ENCODE measurements at regions not wholly inside any gene's neighbourhood (a gene's known extent, or its start where the extent isn't known, plus 50 kb on each side); places are given as distances from the start of the nearest gene placed in this dataset.

- DNase-seq: no peak
- Histone ChIP-seq H3K79me2 (ENCODE audit: insufficient read depth) (no peaks in the 10 kb centered on the region), H3K4me3 (ENCODE audit: low read depth in 2 of 2, low read length in 1 of 2) (no peak overlapping the region), H3K36me3 (replicated peaks in 1 of 2; ENCODE audit: control insufficient read depth in 1 of 2, insufficient read depth in 2 of 2, low read length in 1 of 2) (no peaks in the 10 kb centered on the region), H3K9ac (no peak overlapping the region), H3K9me3 (no peaks in the 10 kb centered on the region), H3K9me2 (no peaks in the 10 kb centered on the region), H2AFZ (ENCODE audit: low read depth) (no peak overlapping the region), H3K4me1 (ENCODE audit: control insufficient read depth in 1 of 2, insufficient read depth in 2 of 2, low read depth in 1 of 2, low read length in 1 of 2) (no peaks in the 10 kb centered on the region), H4K20me1 (ENCODE audit: insufficient read depth) (no peaks in the 10 kb centered on the region), H3K4me2 (no peak overlapping the region), H3F3A (replicated peaks; ENCODE audit: insufficient read depth) (no peaks in the 10 kb centered on the region), H3K27ac (ENCODE audit: low read depth in 2 of 2, low read length in 1 of 2) (no peak overlapping the region), H3K27me3 (ENCODE audit: insufficient read depth) (no peaks in the 10 kb centered on the region)
- CTCF ChIA-PET: interaction anchor here (1.3 kb wide), 1 partner anchor 8 kb away, joined by 6 read pairs; no protein-coding TSS in a partner anchor
- POLR2A ChIA-PET: no interaction called here
- WGBS (ENCODE audit: low lambda C conversion rate): 11% methylated on average over 1 of the region's 1 CpG
- TF ChIP-seq EZH2phosphoT487 (IDR thresholded peaks at IDR 0.05; ENCODE audit: borderline replicate concordance, low read depth) (no peak), RFX5 (IDR thresholded peaks at IDR 0.05; ENCODE audit: low read length) (no peak), FOSL2 (IDR thresholded peaks at IDR 0.05; ENCODE audit: borderline replicate concordance, low read depth) (no peak), SIN3A (IDR thresholded peaks at IDR 0.05; ENCODE audit: borderline replicate concordance, low read depth, low read length) (no peak), PBX3 (IDR thresholded peaks at IDR 0.05) (no peak), NRF1 (IDR thresholded peaks at IDR 0.05; ENCODE audit: low read depth, low read length) (no peak), USF2 (IDR thresholded peaks at IDR 0.05; ENCODE audit: borderline replicate concordance, low read depth, low read length) (no peak), MXI1 (IDR thresholded peaks at IDR 0.05; ENCODE audit: low read depth, low read length) (no peak), GABPA (IDR thresholded peaks at IDR 0.05; ENCODE audit: low read depth) (no peak), RCOR1 (IDR thresholded peaks at IDR 0.05; ENCODE audit: low read length) (no peak), RAD21 (IDR thresholded peaks at IDR 0.05; ENCODE audit: low read length) (no peak), NFIC (IDR thresholded peaks at IDR 0.05; ENCODE audit: borderline replicate concordance) (no peak), ZBTB33 (IDR thresholded peaks at IDR 0.05; ENCODE audit: borderline replicate concordance, low read depth) (no peak), TEAD4 (IDR thresholded peaks at IDR 0.05; ENCODE audit: borderline replicate concordance, insufficient read depth) (no peak), REST (IDR thresholded peaks at IDR 0.05; ENCODE audit: low read depth, low read length) (no peak), JUND (IDR thresholded peaks at IDR 0.05) (no peak), POLR2AphosphoS5 (IDR thresholded peaks at IDR 0.05; ENCODE audit: low read depth, low read length) (no peak), RXRA (IDR thresholded peaks at IDR 0.05; ENCODE audit: borderline replicate concordance, low read depth) (no peak)
These were observed 327.8 kb downstream of the WDR11 start for GRCh38 chr10:121179006-121179405.

Measured in SK-N-SH (cell line).